ENCODE measurements at regions not wholly inside any gene's neighbourhood (a gene's known extent, or its start where the extent isn't known, plus 50 kb on each side); places are given as distances from the start of the nearest gene placed in this dataset.
"Not testable (repeated sequence)": the region's sequence is repeated elsewhere in the genome, so short reads cannot be mapped to it uniquely, and the experiment has no call there.

GRCh38 chr3:27561576-27561975, 77.4 kb upstream of the SLC4A7 start:
- Histone ChIP-seq H3K36me3 (ENCODE audit: control insufficient read depth in 1 of 2, insufficient read depth in 2 of 2, low read length in 1 of 2) (no peaks in the 10 kb centered on the region), H3K4me3 (ENCODE audit: low read length in 2 of 2) (no peak overlapping the region), H3K9me3 (ENCODE audit: control insufficient read depth, low read length) (no peaks in the 10 kb centered on the region), H3K4me1 (ENCODE audit: control insufficient read depth in 1 of 2, insufficient read depth in 2 of 2, low read length in 2 of 2) (peaks cover 3% of the 10 kb centered on the region in 2 donors), H3K27me3 (ENCODE audit: control insufficient read depth in 1 of 2, insufficient read depth in 2 of 2, low read length in 1 of 2) (no peaks in the 10 kb centered on the region), H3K27ac (ENCODE audit: low read depth in 1 of 2, low read length in 2 of 2) (no peak overlapping the region)
- DNase-seq (no peak), ATAC-seq (ENCODE audit: low FRiP score) (no peak)
- intact Hi-C loops (cut with DNase I) = no loop called here
- 96 to 100% methylated on average over 3 of the region's 3 CpGs for WGBS, 2 donors

- H3K4me1 ChIP-seq (ENCODE audit: control insufficient read depth in 1 of 2, insufficient read depth in 2 of 2, low read length in 2 of 2) = peaks cover 3 to 11% of the 10 kb centered on the region in 2 donors
- no peaks in the 10 kb centered on the region for H3K27me3 ChIP-seq (ENCODE audit: control insufficient read depth in 1 of 2, insufficient read depth in 2 of 2, low read length in 1 of 2)
- DNase-seq (no peak), ATAC-seq (ENCODE audit: low FRiP score) (no peak)
- WGBS, 2 donors = 84 to 97% methylated on average over 9 to 11 of the region's 11 CpGs
- no peaks in the 10 kb centered on the region for H3K36me3 ChIP-seq (ENCODE audit: control insufficient read depth in 1 of 2, insufficient read depth in 2 of 2, low read length in 1 of 2)
- H3K4me3 ChIP-seq (ENCODE audit: low read length in 2 of 2) = no peak overlapping the region
- H3K9me3 ChIP-seq (ENCODE audit: control insufficient read depth, low read length) = no peaks in the 10 kb centered on the region
- peak overlapping the region in 1 of 2 donors; percentile 2 for H3K27ac ChIP-seq (ENCODE audit: low read depth in 1 of 2, low read length in 2 of 2)
- intact Hi-C loops (cut with DNase I) = no loop called here
These were observed 76.4 kb upstream of the SLC4A7 start for GRCh38 chr3:27560484-27561056.

- no peaks in the 10 kb centered on the region for H3K36me3 ChIP-seq (ENCODE audit: control insufficient read depth in 1 of 2, insufficient read depth in 2 of 2, low read length in 1 of 2)
- ATAC-seq (ENCODE audit: low FRiP score) = peak; percentile 80
- H3K4me3 ChIP-seq (ENCODE audit: low read length in 2 of 2) = no peak overlapping the region
- peak; percentile 76 to 85 for DNase-seq
- intact Hi-C loops (cut with DNase I) = no loop called here
- no peaks in the 10 kb centered on the region for H3K27me3 ChIP-seq (ENCODE audit: control insufficient read depth in 1 of 2, insufficient read depth in 2 of 2, low read length in 1 of 2)
- no peaks in the 10 kb centered on the region for H3K9me3 ChIP-seq (ENCODE audit: control insufficient read depth, low read length)
- WGBS, 2 donors = 2 to 6% methylated on average over 6 of the region's 6 CpGs
- H3K4me1 ChIP-seq (ENCODE audit: control insufficient read depth in 1 of 2, insufficient read depth in 2 of 2, low read length in 2 of 2) = peaks cover 3 to 11% of the 10 kb centered on the region in 2 donors
- H3K27ac ChIP-seq (ENCODE audit: low read depth in 1 of 2, low read length in 2 of 2) = peak overlapping the region; percentile 2 to 67
These were observed 75.7 kb upstream of the SLC4A7 start for GRCh38 chr3:27559835-27560234.

- ATAC-seq (ENCODE audit: low FRiP score) (no peak), DNase-seq (no peak)
- Histone ChIP-seq H3K9me3 (ENCODE audit: control insufficient read depth, low read length) (no peaks in the 10 kb centered on the region), H3K4me1 (ENCODE audit: control insufficient read depth in 1 of 2, insufficient read depth in 2 of 2, low read length in 2 of 2) (peaks cover 3 to 11% of the 10 kb centered on the region in 2 donors), H3K36me3 (ENCODE audit: control insufficient read depth in 1 of 2, insufficient read depth in 2 of 2, low read length in 1 of 2) (no peaks in the 10 kb centered on the region), H3K27me3 (ENCODE audit: control insufficient read depth in 1 of 2, insufficient read depth in 2 of 2, low read length in 1 of 2) (no peaks in the 10 kb centered on the region), H3K4me3 (ENCODE audit: low read length in 2 of 2) (no peak overlapping the region), H3K27ac (ENCODE audit: low read depth in 1 of 2, low read length in 2 of 2) (peak overlapping the region; percentile 26 to 67)
- intact Hi-C loops (cut with DNase I) = no loop called here
These were observed 75.2 kb upstream of the SLC4A7 start for GRCh38 chr3:27559381-27559780.

- no peaks in the 10 kb centered on the region for H3K27me3 ChIP-seq (ENCODE audit: control insufficient read depth in 1 of 2, insufficient read depth in 2 of 2, low read length in 1 of 2)
- WGBS, 2 donors = 76 to 77% methylated on average over 2 of the region's 2 CpGs
- H3K4me1 ChIP-seq (ENCODE audit: control insufficient read depth in 1 of 2, insufficient read depth in 2 of 2, low read length in 2 of 2) = peaks cover 3 to 11% of the 10 kb centered on the region in 2 donors
- H3K27ac ChIP-seq (ENCODE audit: low read depth in 1 of 2, low read length in 2 of 2) = peak overlapping the region; percentile 99
- no peaks in the 10 kb centered on the region for H3K36me3 ChIP-seq (ENCODE audit: control insufficient read depth in 1 of 2, insufficient read depth in 2 of 2, low read length in 1 of 2)
- no peaks in the 10 kb centered on the region for H3K9me3 ChIP-seq (ENCODE audit: control insufficient read depth, low read length)
- H3K4me3 ChIP-seq (ENCODE audit: low read length in 2 of 2) = no peak overlapping the region
- ATAC-seq (ENCODE audit: low FRiP score) (peak; percentile 41), DNase-seq (no peak)
- intact Hi-C loops (cut with DNase I) = no loop called here
These were observed 73.2 kb upstream of the SLC4A7 start for GRCh38 chr3:27557411-27557810.

GRCh38 chr3:27556887-27557286, 72.7 kb upstream of the SLC4A7 start:
- intact Hi-C loops (cut with DNase I) = no loop called here
- no peaks in the 10 kb centered on the region for H3K36me3 ChIP-seq (ENCODE audit: control insufficient read depth in 1 of 2, insufficient read depth in 2 of 2, low read length in 1 of 2)
- ATAC-seq (ENCODE audit: low FRiP score) (peak; percentile 88), DNase-seq (no peak)
- 6% methylated on average over 4 of the region's 4 CpGs for WGBS, 2 donors
- no peak overlapping the region for H3K4me3 ChIP-seq (ENCODE audit: low read length in 2 of 2)
- peak overlapping the region; percentile 99 for H3K27ac ChIP-seq (ENCODE audit: low read depth in 1 of 2, low read length in 2 of 2)
- no peaks in the 10 kb centered on the region for H3K27me3 ChIP-seq (ENCODE audit: control insufficient read depth in 1 of 2, insufficient read depth in 2 of 2, low read length in 1 of 2)
- H3K4me1 ChIP-seq (ENCODE audit: control insufficient read depth in 1 of 2, insufficient read depth in 2 of 2, low read length in 2 of 2) = peaks cover 3 to 11% of the 10 kb centered on the region in 2 donors
- H3K9me3 ChIP-seq (ENCODE audit: control insufficient read depth, low read length) = no peaks in the 10 kb centered on the region

- peaks cover 3 to 11% of the 10 kb centered on the region in 2 donors for H3K4me1 ChIP-seq (ENCODE audit: control insufficient read depth in 1 of 2, insufficient read depth in 2 of 2, low read length in 2 of 2)
- DNase-seq = no peak
- H3K9me3 ChIP-seq (ENCODE audit: control insufficient read depth, low read length) = no peaks in the 10 kb centered on the region
- H3K27ac ChIP-seq (ENCODE audit: low read depth in 1 of 2, low read length in 2 of 2) = peak overlapping the region in 1 of 2 donors; percentile 28
- 56 to 60% methylated on average over 2 of the region's 2 CpGs for WGBS, 2 donors
- intact Hi-C loops (cut with DNase I) = no loop called here
- no peaks in the 10 kb centered on the region for H3K36me3 ChIP-seq (ENCODE audit: control insufficient read depth in 1 of 2, insufficient read depth in 2 of 2, low read length in 1 of 2)
- no peak for ATAC-seq (ENCODE audit: low FRiP score)
- no peak overlapping the region for H3K4me3 ChIP-seq (ENCODE audit: low read length in 2 of 2)
- H3K27me3 ChIP-seq (ENCODE audit: control insufficient read depth in 1 of 2, insufficient read depth in 2 of 2, low read length in 1 of 2) = no peaks in the 10 kb centered on the region
These were observed 70.5 kb upstream of the SLC4A7 start for GRCh38 chr3:27554706-27555105.

- intact Hi-C loops (cut with DNase I) = no loop called here
- Histone ChIP-seq H3K9me3 (ENCODE audit: control insufficient read depth, low read length) (no peaks in the 10 kb centered on the region), H3K4me1 (ENCODE audit: control insufficient read depth in 1 of 2, insufficient read depth in 2 of 2, low read length in 2 of 2) (peaks cover 3 to 11% of the 10 kb centered on the region in 2 donors), H3K27ac (ENCODE audit: low read depth in 1 of 2, low read length in 2 of 2) (peak overlapping the region in 1 of 2 donors; percentile 28), H3K4me3 (ENCODE audit: low read length in 2 of 2) (no peak overlapping the region), H3K36me3 (ENCODE audit: control insufficient read depth in 1 of 2, insufficient read depth in 2 of 2, low read length in 1 of 2) (no peaks in the 10 kb centered on the region), H3K27me3 (ENCODE audit: control insufficient read depth in 1 of 2, insufficient read depth in 2 of 2, low read length in 1 of 2) (no peaks in the 10 kb centered on the region)
- 68 to 84% methylated on average over 2 of the region's 2 CpGs for WGBS, 2 donors
- no peak for DNase-seq
- ATAC-seq (ENCODE audit: low FRiP score) = no peak
These were observed 69.8 kb upstream of the SLC4A7 start for GRCh38 chr3:27553886-27554540.

- H3K4me3 ChIP-seq (ENCODE audit: low read length in 2 of 2); H3K27me3 ChIP-seq (ENCODE audit: control insufficient read depth in 1 of 2, insufficient read depth in 2 of 2, low read length in 1 of 2); H3K36me3 ChIP-seq (ENCODE audit: control insufficient read depth in 1 of 2, insufficient read depth in 2 of 2, low read length in 1 of 2); ATAC-seq (ENCODE audit: low FRiP score); intact Hi-C loops (cut with DNase I); H3K27ac ChIP-seq (ENCODE audit: low read depth in 1 of 2, low read length in 2 of 2); DNase-seq; H3K9me3 ChIP-seq (ENCODE audit: control insufficient read depth, low read length): not testable (repeated sequence)
- WGBS, 2 donors = 64 to 73% methylated on average over 5 of the region's 5 CpGs
- H3K4me1 ChIP-seq (ENCODE audit: control insufficient read depth in 1 of 2, insufficient read depth in 2 of 2, low read length in 2 of 2) = peaks cover 3 to 11% of the 10 kb centered on the region in 2 donors
These were observed 68.5 kb upstream of the SLC4A7 start for GRCh38 chr3:27552708-27553107.
